ENCODE measurements at regions not wholly inside any gene's neighbourhood (a gene's known extent, or its start where the extent isn't known, plus 50 kb on each side); places are given as distances from the start of the nearest gene placed in this dataset.
"Not testable (repeated sequence)": the region's sequence is repeated elsewhere in the genome, so short reads cannot be mapped to it uniquely, and the experiment has no call there.

DNA sequence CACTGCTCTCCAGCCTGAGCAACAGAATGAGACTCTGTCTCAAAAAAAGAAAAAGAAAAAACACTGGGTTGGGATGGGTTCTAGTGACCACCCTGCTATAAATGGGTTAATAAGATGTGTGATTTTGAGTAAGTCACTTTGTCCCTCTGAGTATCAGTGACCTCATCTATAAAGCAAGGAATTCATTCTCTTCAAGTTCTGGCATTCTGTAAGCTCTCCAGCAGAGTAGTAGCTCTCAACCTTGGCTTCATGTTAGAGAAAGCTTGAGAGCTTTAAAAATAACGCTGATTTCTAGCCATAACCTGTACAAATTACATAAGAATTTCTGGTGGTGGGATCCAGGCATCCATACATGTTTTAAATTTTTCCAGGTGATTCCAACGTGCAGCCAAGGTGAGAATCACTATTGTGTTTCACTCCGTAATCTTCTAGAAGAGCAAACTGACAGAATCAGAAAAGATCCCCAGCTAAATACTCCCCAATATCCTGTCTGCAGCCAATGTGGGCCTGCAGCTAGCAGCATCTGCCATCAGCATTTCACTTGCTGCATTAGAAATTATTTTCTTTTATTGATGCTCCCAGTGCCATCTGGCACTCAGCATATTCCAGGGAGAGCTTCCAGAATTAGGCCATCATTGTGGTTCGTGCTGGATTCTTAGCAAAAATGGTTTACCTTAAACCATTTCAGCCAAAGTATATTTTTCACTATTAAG is 109.4 kb downstream of the FEM1C start:
- no peak for TF ChIP-seq POLR2A (IDR thresholded peaks at IDR 0.05; ENCODE audit: low read depth, low read length)
- TF ChIP-seq POLR2AphosphoS5 (IDR thresholded peaks at IDR 0.05; ENCODE audit: low read depth, low read length): no peak
- no peak for TF ChIP-seq TAF1 (IDR thresholded peaks at IDR 0.05; ENCODE audit: borderline replicate concordance, low read depth, low read length)
- DNase-seq (ENCODE audit: insufficient read length): no peak
- no peak for FAIRE-seq

DNA sequence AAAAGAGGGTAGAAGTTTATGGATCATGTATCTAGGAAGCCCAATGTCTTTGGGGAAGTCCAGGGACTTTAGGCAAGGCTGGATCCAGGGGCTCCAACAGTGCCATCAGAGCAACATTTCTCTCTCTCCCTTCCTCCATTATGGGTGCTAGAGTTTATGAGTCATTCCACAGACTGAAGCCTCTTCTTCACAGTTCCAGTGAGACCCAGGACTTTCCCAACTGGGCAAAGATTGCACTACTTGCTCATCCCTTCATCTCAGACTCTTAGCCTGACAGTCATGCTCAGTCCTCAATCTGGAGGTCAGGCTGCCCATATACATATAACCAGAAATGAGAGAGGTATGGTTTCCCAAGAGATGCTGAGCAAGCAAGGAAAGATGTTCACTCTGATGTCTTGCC is 110.7 kb downstream of the FEM1C start:
- TF ChIP-seq POLR2AphosphoS5 (IDR thresholded peaks at IDR 0.05; ENCODE audit: low read depth, low read length) (no peak), POLR2A (IDR thresholded peaks at IDR 0.05; ENCODE audit: low read depth, low read length) (no peak), TAF1 (IDR thresholded peaks at IDR 0.05; ENCODE audit: borderline replicate concordance, low read depth, low read length) (no peak)
- FAIRE-seq (no peak), DNase-seq (ENCODE audit: insufficient read length) (no peak)

DNA sequence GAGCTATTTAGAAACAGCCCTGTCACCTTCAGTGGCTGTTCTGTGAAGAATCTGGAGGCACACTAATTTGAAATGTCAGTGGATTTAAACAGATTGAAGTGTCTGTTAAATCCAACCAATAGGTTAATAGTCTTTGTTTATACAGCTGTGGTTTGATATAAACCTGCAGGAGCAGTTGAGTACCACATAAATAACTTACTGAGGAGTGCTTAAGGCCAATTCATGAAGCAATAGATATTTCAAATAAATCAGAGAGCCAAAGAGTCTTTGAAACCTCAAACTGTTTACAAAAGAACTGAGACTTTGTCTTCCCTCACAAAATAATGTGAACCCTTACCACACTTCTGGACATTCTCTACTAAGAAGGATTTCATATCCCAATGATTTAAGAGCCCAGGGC is 111.9 kb downstream of the FEM1C start:
- TF ChIP-seq TAF1 (IDR thresholded peaks at IDR 0.05; ENCODE audit: borderline replicate concordance, low read depth, low read length) (no peak), POLR2A (IDR thresholded peaks at IDR 0.05; ENCODE audit: low read depth, low read length) (no peak), POLR2AphosphoS5 (IDR thresholded peaks at IDR 0.05; ENCODE audit: low read depth, low read length) (no peak)
- DNase-seq (ENCODE audit: insufficient read length) (no peak), FAIRE-seq (no peak)

- DNase-seq (ENCODE audit: insufficient read length) (no peak), FAIRE-seq (no peak)
- TF ChIP-seq TAF1 (IDR thresholded peaks at IDR 0.05; ENCODE audit: borderline replicate concordance, low read depth, low read length) (no peak), POLR2AphosphoS5 (IDR thresholded peaks at IDR 0.05; ENCODE audit: low read depth, low read length) (no peak), POLR2A (IDR thresholded peaks at IDR 0.05; ENCODE audit: low read depth, low read length) (no peak)
Observed at GRCh38 chr5:115431116-115431515, 113.5 kb downstream of the FEM1C start.

- no peak for FAIRE-seq
Observed at GRCh38 chr5:115430374-115430773, 114.2 kb downstream of the FEM1C start.

DNA sequence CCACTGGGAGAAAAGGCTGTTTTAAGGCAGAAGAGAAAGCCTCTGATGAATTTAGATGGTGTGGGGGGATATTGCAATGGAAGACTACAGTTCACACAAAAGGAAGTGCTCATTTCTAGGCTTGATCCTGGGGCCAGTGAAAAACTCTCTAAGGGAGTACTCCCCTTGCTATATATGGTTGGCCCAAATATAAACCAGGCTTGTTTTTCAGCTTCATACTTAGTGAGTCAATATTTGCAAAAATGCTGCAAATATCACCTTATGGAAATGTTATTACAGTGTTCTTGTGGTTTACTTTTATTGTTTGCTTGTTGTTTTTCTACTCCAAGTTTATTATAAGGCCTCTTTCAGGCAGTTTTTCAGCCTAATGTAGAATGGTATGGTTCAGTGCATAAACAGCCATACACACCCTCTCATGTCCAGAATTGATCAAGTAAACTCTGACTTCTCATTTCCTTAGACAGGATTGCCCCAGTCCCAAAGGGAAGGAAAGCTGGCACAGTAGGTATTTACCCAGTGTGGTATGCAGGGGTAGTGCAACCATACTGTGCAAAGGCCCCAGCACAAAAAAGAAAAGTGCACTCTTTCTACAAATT is 115.1 kb downstream of the FEM1C start:
- no peak for FAIRE-seq
- TF ChIP-seq POLR2AphosphoS5 (IDR thresholded peaks at IDR 0.05; ENCODE audit: low read depth, low read length): no peak
- DNase-seq (ENCODE audit: insufficient read length): no peak

More at GRCh38 chr5:115430374-115430773, 114.2 kb downstream of the FEM1C start:
- DNase-seq (ENCODE audit: insufficient read length): no peak
- TF ChIP-seq POLR2A (IDR thresholded peaks at IDR 0.05; ENCODE audit: low read depth, low read length): no peak
- no peak for TF ChIP-seq TAF1 (IDR thresholded peaks at IDR 0.05; ENCODE audit: borderline replicate concordance, low read depth, low read length)
- TF ChIP-seq POLR2AphosphoS5 (IDR thresholded peaks at IDR 0.05; ENCODE audit: low read depth, low read length): no peak

DNA sequence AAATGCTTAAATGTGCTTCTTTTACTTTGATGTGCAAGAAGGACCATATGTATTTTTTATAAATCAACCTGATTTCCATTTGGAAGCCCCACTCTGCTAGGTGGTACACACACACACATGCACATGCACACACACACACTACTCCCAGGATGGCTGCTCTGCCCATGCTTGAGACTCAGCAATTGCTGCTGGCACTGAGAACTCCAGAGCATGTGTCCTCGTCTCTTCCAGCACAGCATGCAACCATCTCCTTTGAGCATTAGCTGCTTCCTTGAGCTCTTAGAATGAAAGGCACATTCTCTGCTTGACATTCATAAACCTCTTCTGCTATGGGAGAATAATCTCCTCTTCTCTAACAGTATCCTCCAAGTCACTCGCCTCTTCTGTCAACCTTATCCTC is 115.9 kb downstream of the FEM1C start:
- FAIRE-seq: no peak
- TF ChIP-seq POLR2AphosphoS5 (IDR thresholded peaks at IDR 0.05; ENCODE audit: low read depth, low read length): no peak
- no peak for TF ChIP-seq TAF1 (IDR thresholded peaks at IDR 0.05; ENCODE audit: borderline replicate concordance, low read depth, low read length)
- TF ChIP-seq POLR2A (IDR thresholded peaks at IDR 0.05; ENCODE audit: low read depth, low read length): no peak
- no peak for DNase-seq (ENCODE audit: insufficient read length)

- TF ChIP-seq POLR2A (IDR thresholded peaks at IDR 0.05; ENCODE audit: low read depth, low read length): no peak
- TF ChIP-seq POLR2AphosphoS5 (IDR thresholded peaks at IDR 0.05; ENCODE audit: low read depth, low read length): no peak
- TF ChIP-seq TAF1 (IDR thresholded peaks at IDR 0.05; ENCODE audit: borderline replicate concordance, low read depth, low read length): no peak
- FAIRE-seq: no peak
- DNase-seq (ENCODE audit: insufficient read length): no peak
Observed at GRCh38 chr5:115428248-115428647, 116.3 kb downstream of the FEM1C start.

DNA sequence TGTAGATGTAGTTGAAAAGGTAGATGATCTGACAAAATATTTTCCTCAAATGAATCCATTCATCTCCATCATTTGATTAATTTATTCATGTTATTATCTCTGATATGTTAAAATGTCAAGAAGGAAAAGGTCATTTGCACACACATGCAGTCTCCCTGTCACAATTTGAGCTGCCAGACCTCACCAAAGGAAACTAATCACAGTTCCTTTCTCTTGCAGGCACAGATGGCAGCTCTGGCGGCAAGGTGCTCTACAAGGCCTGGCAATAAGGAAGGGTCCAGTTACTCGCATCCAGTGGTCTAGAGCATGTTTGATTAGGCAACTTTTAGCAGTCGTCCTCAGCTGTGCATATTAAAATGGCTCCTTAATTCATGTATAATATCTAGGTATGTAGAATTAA is 120.1 kb downstream of the FEM1C start:
- TF ChIP-seq POLR2AphosphoS5 (IDR thresholded peaks at IDR 0.05; ENCODE audit: low read depth, low read length) (no peak), POLR2A (IDR thresholded peaks at IDR 0.05; ENCODE audit: low read depth, low read length) (no peak), TAF1 (IDR thresholded peaks at IDR 0.05; ENCODE audit: borderline replicate concordance, low read depth, low read length) (no peak)
- FAIRE-seq: no peak
- DNase-seq (ENCODE audit: insufficient read length): no peak

DNA sequence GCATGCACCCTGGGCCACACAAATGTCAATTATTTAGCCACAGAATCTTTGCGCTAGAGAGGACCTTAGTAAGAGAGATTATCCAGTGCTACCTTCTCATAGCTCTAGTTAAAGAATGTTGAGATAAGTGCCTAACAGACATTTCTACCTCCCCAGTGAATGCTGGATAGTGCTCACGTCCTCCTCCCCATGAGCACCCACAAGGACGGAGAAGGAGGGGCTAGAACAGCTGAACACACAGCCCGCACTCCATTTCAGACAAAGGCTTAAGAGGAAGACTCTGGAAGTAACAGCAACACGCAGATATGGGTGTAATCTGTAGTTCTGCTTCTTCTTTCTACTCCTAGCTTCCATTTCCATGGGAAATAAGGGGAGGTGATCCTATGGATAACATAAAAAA is 120.5 kb downstream of the FEM1C start:
- no peak for TF ChIP-seq POLR2A (IDR thresholded peaks at IDR 0.05; ENCODE audit: low read depth, low read length)
- no peak for TF ChIP-seq TAF1 (IDR thresholded peaks at IDR 0.05; ENCODE audit: borderline replicate concordance, low read depth, low read length)
- TF ChIP-seq POLR2AphosphoS5 (IDR thresholded peaks at IDR 0.05; ENCODE audit: low read depth, low read length): no peak
- FAIRE-seq (no peak), DNase-seq (ENCODE audit: insufficient read length) (no peak)

DNA sequence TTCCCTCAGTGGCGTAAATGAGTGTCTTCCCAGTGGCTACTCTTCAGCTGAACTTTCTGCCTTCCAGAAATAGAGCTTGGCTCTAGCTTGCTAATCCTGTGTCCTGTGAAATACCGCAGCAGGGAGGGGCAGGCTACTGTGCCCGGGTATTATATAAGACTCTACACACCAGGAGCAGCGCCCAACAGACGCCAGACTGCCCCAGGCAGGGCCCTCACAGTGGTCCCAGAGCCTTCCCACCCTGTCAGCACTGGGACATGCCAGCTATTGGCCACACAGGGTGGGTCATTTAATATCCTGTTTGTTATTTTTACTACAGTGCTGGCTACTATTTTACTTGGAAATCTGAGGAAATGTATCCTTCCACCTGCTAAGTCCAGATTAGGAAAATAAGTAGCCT is 121.0 kb downstream of the FEM1C start:
- TF ChIP-seq POLR2A (IDR thresholded peaks at IDR 0.05; ENCODE audit: low read depth, low read length): no peak
- TF ChIP-seq TAF1 (IDR thresholded peaks at IDR 0.05; ENCODE audit: borderline replicate concordance, low read depth, low read length): no peak
- no peak for TF ChIP-seq POLR2AphosphoS5 (IDR thresholded peaks at IDR 0.05; ENCODE audit: low read depth, low read length)
- DNase-seq (ENCODE audit: insufficient read length) (no peak), FAIRE-seq (no peak)

- DNase-seq (ENCODE audit: insufficient read length) (no peak), FAIRE-seq (no peak)
- TF ChIP-seq TAF1 (IDR thresholded peaks at IDR 0.05; ENCODE audit: borderline replicate concordance, low read depth, low read length): no peak
- no peak for TF ChIP-seq POLR2A (IDR thresholded peaks at IDR 0.05; ENCODE audit: low read depth, low read length)
- no peak for TF ChIP-seq POLR2AphosphoS5 (IDR thresholded peaks at IDR 0.05; ENCODE audit: low read depth, low read length)
Observed at GRCh38 chr5:115423051-115423450, 121.5 kb downstream of the FEM1C start.

GRCh38 chr5:115420812-115421211 is 123.8 kb downstream of the FEM1C start:
- not testable (repeated sequence) for DNase-seq (ENCODE audit: insufficient read length); FAIRE-seq

Measured in GM12892 (cell line).